ENCODE measurements at regions not wholly inside any gene's neighbourhood (a gene's known extent, or its start where the extent isn't known, plus 50 kb on each side); places are given as distances from the start of the nearest gene placed in this dataset.

GRCh38 chr9:16048129-16048528, 495.3 kb downstream of the CCDC171 start:
- Histone ChIP-seq H3K4me1 (no peaks in the 10 kb centered on the region), H3K4me3 (ENCODE audit: low read depth, low read length) (no peak overlapping the region), H3K9me3 (no peaks in the 10 kb centered on the region), H3K27me3 (no peaks in the 10 kb centered on the region), H3K36me3 (no peaks in the 10 kb centered on the region)
- DNase-seq, result no peak
- no peak for TF ChIP-seq CTCF (IDR thresholded peaks at IDR 0.05; ENCODE audit: low read depth, low read length)

DNA sequence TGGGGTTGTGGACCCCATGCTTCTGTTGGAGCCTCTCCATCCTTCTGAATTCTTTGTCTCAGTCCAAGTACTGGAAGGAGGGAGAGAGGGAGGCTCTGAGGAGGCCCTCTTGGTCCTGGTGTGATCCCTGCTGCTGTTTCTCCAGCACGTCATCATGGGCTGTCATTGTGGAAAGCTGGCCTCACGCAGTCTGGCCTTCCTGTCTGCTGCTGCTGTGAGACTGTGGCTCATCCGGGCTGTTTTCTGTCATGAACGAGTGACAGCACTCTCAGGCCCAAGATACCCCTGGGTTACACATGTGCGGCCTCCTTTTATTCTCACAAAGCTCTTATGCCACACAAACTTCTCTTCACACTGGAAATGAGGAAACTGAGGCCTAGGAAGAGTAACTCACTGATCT, 499.3 kb downstream of the CCDC171 start:
- H3K4me3 ChIP-seq (ENCODE audit: low read depth, low read length), result no peak overlapping the region
- DNase-seq, result no peak
- no peaks in the 10 kb centered on the region for H3K27me3 ChIP-seq
- H3K4me1 ChIP-seq, result no peaks in the 10 kb centered on the region
- no peaks in the 10 kb centered on the region for H3K9me3 ChIP-seq
- TF ChIP-seq CTCF (IDR thresholded peaks at IDR 0.05; ENCODE audit: low read depth, low read length), result no peak
- H3K36me3 ChIP-seq, result no peaks in the 10 kb centered on the region

GRCh38 chr9:16052757-16053530, 500.1 kb downstream of the CCDC171 start:
- Histone ChIP-seq H3K4me1 (no peaks in the 10 kb centered on the region), H3K9me3 (no peaks in the 10 kb centered on the region), H3K36me3 (no peaks in the 10 kb centered on the region), H3K27me3 (no peaks in the 10 kb centered on the region), H3K4me3 (ENCODE audit: low read depth, low read length) (no peak overlapping the region)
- no peak for DNase-seq
- TF ChIP-seq CTCF (IDR thresholded peaks at IDR 0.05; ENCODE audit: low read depth, low read length), result no peak

DNA sequence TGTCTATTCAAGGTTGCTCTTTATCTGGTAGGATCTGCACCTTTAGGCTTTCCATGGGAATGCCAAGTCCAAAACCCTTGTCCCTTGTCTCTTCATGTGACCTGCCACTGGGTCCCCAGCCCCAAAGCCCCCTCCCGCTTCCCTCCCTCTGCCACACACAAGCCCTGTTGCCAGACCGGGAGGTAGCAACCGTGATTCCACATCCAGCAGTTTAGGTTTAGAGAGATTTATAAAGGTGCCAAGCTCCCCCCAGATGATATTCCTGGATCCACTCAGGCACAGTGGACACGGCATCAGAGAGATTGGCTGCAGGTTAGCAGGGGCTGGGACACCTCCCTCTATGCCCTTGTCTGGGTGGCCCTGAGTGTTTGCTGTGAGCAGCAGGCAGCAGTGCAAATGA, 504.7 kb downstream of the CCDC171 start:
- H3K36me3 ChIP-seq, result no peaks in the 10 kb centered on the region
- no peaks in the 10 kb centered on the region for H3K4me1 ChIP-seq
- no peak for DNase-seq
- no peak for TF ChIP-seq CTCF (IDR thresholded peaks at IDR 0.05; ENCODE audit: low read depth, low read length)
- no peaks in the 10 kb centered on the region for H3K9me3 ChIP-seq
- no peaks in the 10 kb centered on the region for H3K27me3 ChIP-seq
- no peak overlapping the region for H3K4me3 ChIP-seq (ENCODE audit: low read depth, low read length)

GRCh38 chr9:16058131-16058549, 505.3 kb downstream of the CCDC171 start:
- H3K27me3 ChIP-seq, result no peaks in the 10 kb centered on the region
- no peak for DNase-seq
- H3K36me3 ChIP-seq, result no peaks in the 10 kb centered on the region
- no peaks in the 10 kb centered on the region for H3K9me3 ChIP-seq
- H3K4me3 ChIP-seq (ENCODE audit: low read depth, low read length), result no peak overlapping the region
- no peak for TF ChIP-seq CTCF (IDR thresholded peaks at IDR 0.05; ENCODE audit: low read depth, low read length)
- H3K4me1 ChIP-seq, result no peaks in the 10 kb centered on the region

DNA sequence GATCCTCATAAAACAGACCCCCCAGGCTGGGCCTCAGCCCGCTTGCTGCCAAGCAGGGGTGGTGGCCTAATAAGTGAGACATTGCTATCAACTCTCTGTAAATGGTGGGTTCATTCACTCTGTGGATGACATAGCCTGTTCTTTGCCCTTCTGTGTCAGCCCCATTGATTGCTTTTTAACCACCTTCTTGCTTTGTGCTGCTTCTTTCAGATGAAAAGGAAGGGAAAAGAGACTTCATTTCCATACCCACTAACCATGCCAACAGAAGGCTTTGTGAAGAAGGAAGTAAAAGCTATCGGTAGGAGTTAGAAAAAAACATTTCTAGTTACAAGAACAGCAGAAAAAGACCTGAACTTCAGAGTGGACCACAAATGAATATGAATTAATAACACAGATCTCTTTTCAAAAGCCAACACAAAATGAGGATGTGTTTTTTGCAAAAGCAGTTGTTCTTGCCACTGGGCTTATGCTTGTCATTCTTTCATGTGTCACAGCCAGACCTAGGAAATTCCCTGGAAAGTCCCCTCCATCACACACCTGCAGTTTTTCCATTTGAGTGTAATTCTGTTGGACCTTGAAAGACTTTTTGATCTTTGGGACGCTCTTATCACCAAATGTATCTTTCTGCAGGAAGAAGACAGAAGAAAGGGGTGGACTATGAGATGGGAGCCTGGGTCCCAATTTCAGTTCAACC, 507.7 kb downstream of the CCDC171 start:
- no peak for TF ChIP-seq CTCF (IDR thresholded peaks at IDR 0.05; ENCODE audit: low read depth, low read length)
- Histone ChIP-seq H3K4me3 (ENCODE audit: low read depth, low read length) (no peak overlapping the region), H3K9me3 (no peaks in the 10 kb centered on the region), H3K4me1 (peaks cover 5% of the 10 kb centered on the region; the same call in 1 of the 2 replicates), H3K36me3 (no peaks in the 10 kb centered on the region), H3K27me3 (no peaks in the 10 kb centered on the region)
- no peak for DNase-seq

Data from BE2C (cell line).